ENCODE measurements at regions not wholly inside any gene's neighbourhood (a gene's known extent, or its start where the extent isn't known, plus 50 kb on each side); places are given as distances from the start of the nearest gene placed in this dataset.

DNA sequence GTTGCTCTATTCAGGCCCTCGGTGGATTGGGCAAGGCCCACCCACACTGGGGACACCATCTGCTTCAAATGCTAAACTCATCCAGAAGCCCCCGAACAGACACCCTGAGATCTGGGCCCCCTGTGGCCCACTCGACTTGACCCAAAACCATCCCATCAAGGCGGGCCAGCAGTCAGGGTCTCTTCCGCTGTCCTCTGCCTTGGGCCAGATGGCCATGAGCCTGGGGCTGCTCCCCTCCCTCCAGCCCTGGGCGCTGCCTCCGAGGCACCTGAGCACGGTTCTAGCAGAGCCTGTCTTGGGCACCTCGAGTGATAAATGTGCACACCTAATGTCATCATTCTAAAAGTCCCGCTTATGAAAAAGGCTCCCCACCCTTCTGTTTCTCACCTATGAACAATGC lies 449.4 kb downstream of the TCERG1L start:
- Histone ChIP-seq H3K4me1 (ENCODE audit: insufficient read depth, low read length, poor library complexity, severe bottlenecking) (no peaks in the 10 kb centered on the region), H3K36me3 (ENCODE audit: insufficient read depth, low read length, poor library complexity, severe bottlenecking) (no peaks in the 10 kb centered on the region), H3K27ac (ENCODE audit: low read depth, low read length, poor library complexity, severe bottlenecking) (no peak overlapping the region), H3K9me3 (ENCODE audit: low read depth, low read length, poor library complexity, severe bottlenecking) (no peaks in the 10 kb centered on the region), H3K27me3 (replicated peaks; ENCODE audit: insufficient read depth, low read depth, low read length, poor library complexity) (no peaks in the 10 kb centered on the region), H3K4me3 (ENCODE audit: low read depth, low read length, poor library complexity, severe bottlenecking) (no peak overlapping the region)
- intact Hi-C loops (cut with micrococcal nuclease; ENCODE audit: unreplicated experiment), result no loop called here
- no peak for DNase-seq (ENCODE audit: low spot score)
- POLR2A ChIA-PET (ENCODE audit: low non-redundant PET), result no interaction called here
- CTCF ChIA-PET, result no interaction called here
- BruUV-seq (replicated peaks), result no TSS peak
- TF ChIP-seq EZH2 (IDR thresholded peaks at IDR 0.05; ENCODE audit: borderline replicate concordance, low read depth, low read length, poor library complexity, severe bottlenecking), result no peak
- no peak for TF ChIP-seq CTCF (conservative IDR thresholded peaks at IDR 0.05; ENCODE audit: low read depth, low read length)

- TF ChIP-seq CTCF (conservative IDR thresholded peaks at IDR 0.05; ENCODE audit: low read depth, low read length) (no peak), EZH2 (IDR thresholded peaks at IDR 0.05; ENCODE audit: borderline replicate concordance, low read depth, low read length, poor library complexity, severe bottlenecking) (no peak)
- Histone ChIP-seq H3K27ac (ENCODE audit: low read depth, low read length, poor library complexity, severe bottlenecking) (no peak overlapping the region), H3K27me3 (replicated peaks; ENCODE audit: insufficient read depth, low read depth, low read length, poor library complexity) (no peaks in the 10 kb centered on the region), H3K4me3 (ENCODE audit: low read depth, low read length, poor library complexity, severe bottlenecking) (no peak overlapping the region), H3K36me3 (ENCODE audit: insufficient read depth, low read length, poor library complexity, severe bottlenecking) (no peaks in the 10 kb centered on the region), H3K9me3 (ENCODE audit: low read depth, low read length, poor library complexity, severe bottlenecking) (no peaks in the 10 kb centered on the region), H3K4me1 (ENCODE audit: insufficient read depth, low read length, poor library complexity, severe bottlenecking) (no peaks in the 10 kb centered on the region)
- ChIA-PET POLR2A (ENCODE audit: low non-redundant PET) (no interaction called here), CTCF (no interaction called here)
- DNase-seq (ENCODE audit: low spot score), result no peak
- BruUV-seq (replicated peaks), result no TSS peak
- intact Hi-C loops (cut with micrococcal nuclease; ENCODE audit: unreplicated experiment), result no loop called here
Observed at GRCh38 chr10:130862626-130863025, 448.9 kb downstream of the TCERG1L start.

DNA sequence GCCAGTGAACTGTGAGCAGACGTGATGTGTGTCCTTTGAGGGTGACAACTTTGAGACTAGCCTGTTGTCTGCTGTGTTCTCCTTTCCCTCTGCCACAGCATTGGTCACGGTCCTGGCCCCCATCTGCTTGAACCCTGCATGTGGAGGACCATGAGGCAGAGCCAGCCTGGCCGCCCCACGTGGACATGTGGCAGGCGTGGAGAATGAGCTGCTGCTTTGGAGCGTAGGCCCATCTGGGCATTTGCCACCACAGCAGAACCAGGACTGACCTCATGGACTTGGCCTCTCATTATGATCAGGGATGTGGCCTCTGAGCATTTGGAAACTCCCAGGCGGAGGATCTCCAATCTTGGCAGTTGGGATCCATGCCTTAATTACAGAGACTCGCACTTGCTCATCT lies 448.5 kb downstream of the TCERG1L start:
- H3K4me1 ChIP-seq (ENCODE audit: insufficient read depth, low read length, poor library complexity, severe bottlenecking), result no peaks in the 10 kb centered on the region
- intact Hi-C loops (cut with micrococcal nuclease; ENCODE audit: unreplicated experiment), result no loop called here
- H3K36me3 ChIP-seq (ENCODE audit: insufficient read depth, low read length, poor library complexity, severe bottlenecking), result no peaks in the 10 kb centered on the region
- ChIA-PET CTCF (no interaction called here), POLR2A (ENCODE audit: low non-redundant PET) (no interaction called here)
- no peak for DNase-seq (ENCODE audit: low spot score)
- no peaks in the 10 kb centered on the region for H3K9me3 ChIP-seq (ENCODE audit: low read depth, low read length, poor library complexity, severe bottlenecking)
- no TSS peak for BruUV-seq (replicated peaks)
- no peak overlapping the region for H3K4me3 ChIP-seq (ENCODE audit: low read depth, low read length, poor library complexity, severe bottlenecking)
- H3K27ac ChIP-seq (ENCODE audit: low read depth, low read length, poor library complexity, severe bottlenecking), result no peak overlapping the region
- H3K27me3 ChIP-seq (replicated peaks; ENCODE audit: insufficient read depth, low read depth, low read length, poor library complexity), result no peaks in the 10 kb centered on the region
- no peak for TF ChIP-seq EZH2 (IDR thresholded peaks at IDR 0.05; ENCODE audit: borderline replicate concordance, low read depth, low read length, poor library complexity, severe bottlenecking)
- no peak for TF ChIP-seq CTCF (conservative IDR thresholded peaks at IDR 0.05; ENCODE audit: low read depth, low read length)

All from A673 (cell line).